ENCODE measurements at regions not wholly inside any gene's neighbourhood (a gene's known extent, or its start where the extent isn't known, plus 50 kb on each side); places are given as distances from the start of the nearest gene placed in this dataset.

GRCh38 chr3:87615506-87615905, 339.1 kb upstream of the POU1F1 start:
- peaks cover 13% of the 10 kb centered on the region for H3K9me3 ChIP-seq (ENCODE audit: control insufficient read depth, insufficient read depth, low read length)
- H3K9ac ChIP-seq (ENCODE audit: low read depth, low read length): no peak overlapping the region
- no peaks in the 10 kb centered on the region for H3K4me1 ChIP-seq (ENCODE audit: insufficient read depth, low read length)
- no peaks in the 10 kb centered on the region for H3K36me3 ChIP-seq (ENCODE audit: insufficient read depth, low read length)

- Histone ChIP-seq H3K36me3 (ENCODE audit: insufficient read depth, low read length) (no peaks in the 10 kb centered on the region), H3K9me3 (ENCODE audit: control insufficient read depth, insufficient read depth, low read length) (peaks cover 13% of the 10 kb centered on the region), H3K9ac (ENCODE audit: low read depth, low read length) (no peak overlapping the region), H3K4me1 (ENCODE audit: insufficient read depth, low read length) (no peaks in the 10 kb centered on the region)
These were observed 338.6 kb upstream of the POU1F1 start for GRCh38 chr3:87614998-87615397.

GRCh38 chr3:87607234-87607633, 330.9 kb upstream of the POU1F1 start:
- no peaks in the 10 kb centered on the region for H3K36me3 ChIP-seq (ENCODE audit: insufficient read depth, low read length)
- H3K9me3 ChIP-seq (ENCODE audit: control insufficient read depth, insufficient read depth, low read length): peaks cover 8% of the 10 kb centered on the region
- H3K4me1 ChIP-seq (ENCODE audit: insufficient read depth, low read length): no peaks in the 10 kb centered on the region
- no peak overlapping the region for H3K9ac ChIP-seq (ENCODE audit: low read depth, low read length)

GRCh38 chr3:87595798-87596197, 319.4 kb upstream of the POU1F1 start:
- H3K9ac ChIP-seq (ENCODE audit: low read depth, low read length): no peak overlapping the region
- no peaks in the 10 kb centered on the region for H3K36me3 ChIP-seq (ENCODE audit: insufficient read depth, low read length)

GRCh38 chr3:87581240-87581639, 304.9 kb upstream of the POU1F1 start:
- no peak overlapping the region for H3K9ac ChIP-seq (ENCODE audit: low read depth, low read length)
- no peaks in the 10 kb centered on the region for H3K9me3 ChIP-seq (ENCODE audit: control insufficient read depth, insufficient read depth, low read length)
- H3K36me3 ChIP-seq (ENCODE audit: insufficient read depth, low read length): no peaks in the 10 kb centered on the region
- H3K4me1 ChIP-seq (ENCODE audit: insufficient read depth, low read length): no peaks in the 10 kb centered on the region

More at GRCh38 chr3:87595798-87596197, 319.4 kb upstream of the POU1F1 start:
- Histone ChIP-seq H3K4me1 (ENCODE audit: insufficient read depth, low read length) (no peaks in the 10 kb centered on the region), H3K9me3 (ENCODE audit: control insufficient read depth, insufficient read depth, low read length) (no peaks in the 10 kb centered on the region)

- no peaks in the 10 kb centered on the region for H3K9me3 ChIP-seq (ENCODE audit: control insufficient read depth, insufficient read depth, low read length)
- no peaks in the 10 kb centered on the region for H3K4me1 ChIP-seq (ENCODE audit: insufficient read depth, low read length)
- H3K9ac ChIP-seq (ENCODE audit: low read depth, low read length): no peak overlapping the region
- no peaks in the 10 kb centered on the region for H3K36me3 ChIP-seq (ENCODE audit: insufficient read depth, low read length)
These were observed 300.4 kb upstream of the POU1F1 start for GRCh38 chr3:87576752-87577151.

- no peaks in the 10 kb centered on the region for H3K9me3 ChIP-seq (ENCODE audit: control insufficient read depth, insufficient read depth, low read length)
- no peak overlapping the region for H3K9ac ChIP-seq (ENCODE audit: low read depth, low read length)
- no peaks in the 10 kb centered on the region for H3K36me3 ChIP-seq (ENCODE audit: insufficient read depth, low read length)
- H3K4me1 ChIP-seq (ENCODE audit: insufficient read depth, low read length): no peaks in the 10 kb centered on the region
These were observed 299.2 kb upstream of the POU1F1 start for GRCh38 chr3:87575550-87575949.

GRCh38 chr3:87568331-87568730, 291.9 kb upstream of the POU1F1 start:
- Histone ChIP-seq H3K9ac (ENCODE audit: low read depth, low read length) (no peak overlapping the region), H3K4me1 (ENCODE audit: insufficient read depth, low read length) (no peaks in the 10 kb centered on the region), H3K36me3 (ENCODE audit: insufficient read depth, low read length) (no peaks in the 10 kb centered on the region), H3K9me3 (ENCODE audit: control insufficient read depth, insufficient read depth, low read length) (no peaks in the 10 kb centered on the region)

GRCh38 chr3:87564438-87564837, 288.1 kb upstream of the POU1F1 start:
- no peaks in the 10 kb centered on the region for H3K9me3 ChIP-seq (ENCODE audit: control insufficient read depth, insufficient read depth, low read length)
- no peaks in the 10 kb centered on the region for H3K36me3 ChIP-seq (ENCODE audit: insufficient read depth, low read length)
- H3K4me1 ChIP-seq (ENCODE audit: insufficient read depth, low read length): no peaks in the 10 kb centered on the region
- no peak overlapping the region for H3K9ac ChIP-seq (ENCODE audit: low read depth, low read length)

- Histone ChIP-seq H3K9me3 (ENCODE audit: control insufficient read depth, insufficient read depth, low read length) (no peaks in the 10 kb centered on the region), H3K9ac (ENCODE audit: low read depth, low read length) (no peak overlapping the region), H3K4me1 (ENCODE audit: insufficient read depth, low read length) (no peaks in the 10 kb centered on the region), H3K36me3 (ENCODE audit: insufficient read depth, low read length) (no peaks in the 10 kb centered on the region)
These were observed 287.3 kb upstream of the POU1F1 start for GRCh38 chr3:87563712-87564111.

- Histone ChIP-seq H3K36me3 (ENCODE audit: insufficient read depth, low read length) (no peaks in the 10 kb centered on the region), H3K4me1 (ENCODE audit: insufficient read depth, low read length) (no peaks in the 10 kb centered on the region), H3K9ac (ENCODE audit: low read depth, low read length) (no peak overlapping the region), H3K9me3 (ENCODE audit: control insufficient read depth, insufficient read depth, low read length) (no peaks in the 10 kb centered on the region)
These were observed 282.1 kb upstream of the POU1F1 start for GRCh38 chr3:87558492-87558891.

GRCh38 chr3:87555290-87555689, 278.9 kb upstream of the POU1F1 start:
- no peak overlapping the region for H3K9ac ChIP-seq (ENCODE audit: low read depth, low read length)
- no peaks in the 10 kb centered on the region for H3K4me1 ChIP-seq (ENCODE audit: insufficient read depth, low read length)
- H3K36me3 ChIP-seq (ENCODE audit: insufficient read depth, low read length): no peaks in the 10 kb centered on the region
- H3K9me3 ChIP-seq (ENCODE audit: control insufficient read depth, insufficient read depth, low read length): no peaks in the 10 kb centered on the region

GRCh38 chr3:87553058-87553457, 276.7 kb upstream of the POU1F1 start:
- no peaks in the 10 kb centered on the region for H3K9me3 ChIP-seq (ENCODE audit: control insufficient read depth, insufficient read depth, low read length)

GRCh38 chr3:87550892-87551291, 274.5 kb upstream of the POU1F1 start:
- no peak overlapping the region for H3K9ac ChIP-seq (ENCODE audit: low read depth, low read length)
- no peaks in the 10 kb centered on the region for H3K4me1 ChIP-seq (ENCODE audit: insufficient read depth, low read length)
- H3K9me3 ChIP-seq (ENCODE audit: control insufficient read depth, insufficient read depth, low read length): no peaks in the 10 kb centered on the region
- H3K36me3 ChIP-seq (ENCODE audit: insufficient read depth, low read length): no peaks in the 10 kb centered on the region

More at GRCh38 chr3:87553058-87553457, 276.7 kb upstream of the POU1F1 start:
- Histone ChIP-seq H3K9ac (ENCODE audit: low read depth, low read length) (no peak overlapping the region), H3K36me3 (ENCODE audit: insufficient read depth, low read length) (no peaks in the 10 kb centered on the region), H3K4me1 (ENCODE audit: insufficient read depth, low read length) (no peaks in the 10 kb centered on the region)

- H3K9ac ChIP-seq (ENCODE audit: low read depth, low read length): no peak overlapping the region
- no peaks in the 10 kb centered on the region for H3K36me3 ChIP-seq (ENCODE audit: insufficient read depth, low read length)
- peaks cover 3% of the 10 kb centered on the region for H3K9me3 ChIP-seq (ENCODE audit: control insufficient read depth, insufficient read depth, low read length)
- no peaks in the 10 kb centered on the region for H3K4me1 ChIP-seq (ENCODE audit: insufficient read depth, low read length)
These were observed 272.8 kb upstream of the POU1F1 start for GRCh38 chr3:87549208-87549607.

GRCh38 chr3:87548271-87548670, 271.9 kb upstream of the POU1F1 start:
- H3K36me3 ChIP-seq (ENCODE audit: insufficient read depth, low read length): no peaks in the 10 kb centered on the region
- H3K4me1 ChIP-seq (ENCODE audit: insufficient read depth, low read length): no peaks in the 10 kb centered on the region
- H3K9ac ChIP-seq (ENCODE audit: low read depth, low read length): no peak overlapping the region
- peaks cover 3% of the 10 kb centered on the region for H3K9me3 ChIP-seq (ENCODE audit: control insufficient read depth, insufficient read depth, low read length)
